ENCODE measurements at regions not wholly inside any gene's neighbourhood (a gene's known extent, or its start where the extent isn't known, plus 50 kb on each side); places are given as distances from the start of the nearest gene placed in this dataset.
A peak's percentile ranks its signal among the peaks of the same experiment; 100 is the strongest.

- no peak for DNase-seq
These were observed 254.9 kb downstream of the PRL start for GRCh38 chr6:22041797-22042480.

- DNase-seq: no peak
These were observed 254.1 kb downstream of the PRL start for GRCh38 chr6:22042706-22043105.

GRCh38 chr6:22043284-22043962, 253.4 kb downstream of the PRL start:
- DNase-seq: no peak

GRCh38 chr6:22045261-22045912, 251.4 kb downstream of the PRL start:
- no peak for DNase-seq

- DNase-seq: no peak
These were observed 247.8 kb downstream of the PRL start for GRCh38 chr6:22049002-22049401.

GRCh38 chr6:22053391-22053997, 243.3 kb downstream of the PRL start:
- no peak for DNase-seq

GRCh38 chr6:22056398-22056797, 240.4 kb downstream of the PRL start:
- DNase-seq: no peak

- no peak for DNase-seq
These were observed 238.9 kb downstream of the PRL start for GRCh38 chr6:22057962-22058361.

- DNase-seq: no peak
These were observed 237.7 kb downstream of the PRL start for GRCh38 chr6:22059126-22059525.

GRCh38 chr6:22059946-22060345, 236.9 kb downstream of the PRL start:
- no peak for DNase-seq

GRCh38 chr6:22062807-22063408, 233.9 kb downstream of the PRL start:
- DNase-seq: peak; percentile 63

- DNase-seq: no peak
These were observed 232.3 kb downstream of the PRL start for GRCh38 chr6:22064558-22064957.

GRCh38 chr6:22067122-22067521, 229.7 kb downstream of the PRL start:
- DNase-seq: no peak

- DNase-seq: no peak
These were observed 229.2 kb downstream of the PRL start for GRCh38 chr6:22067671-22068070.

- DNase-seq: no peak
These were observed 228.1 kb downstream of the PRL start for GRCh38 chr6:22068561-22069305.

GRCh38 chr6:22069306-22069800, 227.5 kb downstream of the PRL start:
- no peak for DNase-seq

- DNase-seq: no peak
These were observed 225.4 kb downstream of the PRL start for GRCh38 chr6:22071270-22072041.

- no peak for DNase-seq
These were observed 223.9 kb downstream of the PRL start for GRCh38 chr6:22072949-22073348.

- DNase-seq: no peak
These were observed 223.2 kb downstream of the PRL start for GRCh38 chr6:22073516-22074198.

- no peak for DNase-seq
These were observed 218.5 kb downstream of the PRL start for GRCh38 chr6:22078288-22078687.
